Caco-2 (cell line): ENCODE measurements at regions not wholly inside any gene's neighbourhood (a gene's known extent, or its start where the extent isn't known, plus 50 kb on each side); places are given as distances from the start of the nearest gene placed in this dataset.
"Not testable (repeated sequence)": the region's sequence is repeated elsewhere in the genome, so short reads cannot be mapped to it uniquely, and the experiment has no call there.

Experiments
- BruUV-seq: library from RNA; stranded (reverse); fragments of 400-500 nt; replicated peaks from 2 replicates; lab custom pipeline; 2021; lab: Mats Ljungman, UMichigan
- CTCF ChIA-PET: fragments of 300-600 bp; sonication (Branson Sonifier 250); formaldehyde crosslinking; loops from one replicate; lab custom pipeline; 2022; ENCODE audit warnings: antibody characterized with exemption; lab: Charles Lee
- POLR2A ChIA-PET: fragments of 300-600 bp; sonication (Branson Sonifier 250); formaldehyde crosslinking; loops from one replicate; lab custom pipeline; 2022; ENCODE audit warnings: antibody characterized with exemption; lab: Charles Lee
- DNase-seq, 2 experiments: peaks; one replicate each; pipeline versions ENCODE4 v3.0.0 to v3.0.0-alpha.2; 2020 to 2022
- H3K27me3 ChIP-seq: replicated peaks from 2 replicates; pipeline ENCODE4 v1.6.0; 2011; ENCODE audit warnings: low read length; ENCODE audit not compliant: control insufficient read depth, insufficient read depth
- H3K36me3 ChIP-seq: 2 replicates; pipeline ENCODE4 v1.5.1; 2011; ENCODE audit warnings: low read length; ENCODE audit not compliant: control insufficient read depth, insufficient read depth
- H3K4me1 ChIP-seq: fragments of 250-450 bp; sonication (Bioruptor Pico); 2 replicates; pipeline ENCODE4 v1.5.1; 2020; ENCODE audit warnings: mild to moderate bottlenecking
- H3K4me3 ChIP-seq: 2 replicates; pipeline ENCODE4 v1.5.1; 2011; ENCODE audit warnings: low read depth, mild to moderate bottlenecking, control low read depth, low read length
- H3K9me3 ChIP-seq: fragments of 250-450 bp; sonication (Bioruptor Pico); 2 replicates; pipeline ENCODE4 v1.5.1; 2020; ENCODE audit warnings: mild to moderate bottlenecking, moderate library complexity
- H3K27ac Mint-ChIP-seq: one replicate; pipeline ENCODE4 v1.8.0; 2022; ENCODE audit warnings: mixed read lengths; ENCODE audit not compliant: unreplicated experiment
- H3K27me3 Mint-ChIP-seq: one replicate; pipeline ENCODE4 v1.8.0; 2022; ENCODE audit warnings: mixed read lengths; ENCODE audit not compliant: insufficient read depth, unreplicated experiment
- H3K36me3 Mint-ChIP-seq: one replicate; pipeline ENCODE4 v1.8.0; 2022; ENCODE audit warnings: mild to moderate bottlenecking, mixed read lengths; ENCODE audit not compliant: insufficient read depth, unreplicated experiment
- H3K4me1 Mint-ChIP-seq: one replicate; pipeline ENCODE4 v1.8.0; 2022; ENCODE audit warnings: low read depth, mixed read lengths; ENCODE audit not compliant: unreplicated experiment
- H3K4me3 Mint-ChIP-seq: one replicate; pipeline ENCODE4 v1.8.0; 2022; ENCODE audit warnings: mild to moderate bottlenecking, moderate library complexity, mixed read lengths; ENCODE audit not compliant: unreplicated experiment
- H3K9me3 Mint-ChIP-seq: one replicate; pipeline ENCODE4 v1.8.0; 2022; ENCODE audit warnings: mixed read lengths; ENCODE audit not compliant: unreplicated experiment
- intact Hi-C: fragments of 100-400 bp; cut with micrococcal nuclease; formaldehyde crosslinking; loops from one replicate; pipeline ENCODE4 v1.10.0; 2022; ENCODE audit not compliant: unreplicated experiment
- TF ChIP-seq, protein P1 (sequence below), 2 experiments: fragments of 200-600 bp in 1 of 2; IDR thresholded peaks; 1 replicate in 1 of 2; 2 replicates in 1 of 2; pipeline versions ENCODE4 v1.5.1 to v1.8.0; 2011 to 2022; ENCODE audit warnings: antibody characterized with exemption in 1 of 2, control low read depth in 1 of 2, inconsistent platforms in 1 of 2, low read depth in 1 of 2, low read length in 1 of 2, mild to moderate bottlenecking in 1 of 2, moderate library complexity in 1 of 2; ENCODE audit not compliant: insufficient read depth in 1 of 2, severe bottlenecking in 1 of 2, unreplicated experiment in 1 of 2

DNA sequence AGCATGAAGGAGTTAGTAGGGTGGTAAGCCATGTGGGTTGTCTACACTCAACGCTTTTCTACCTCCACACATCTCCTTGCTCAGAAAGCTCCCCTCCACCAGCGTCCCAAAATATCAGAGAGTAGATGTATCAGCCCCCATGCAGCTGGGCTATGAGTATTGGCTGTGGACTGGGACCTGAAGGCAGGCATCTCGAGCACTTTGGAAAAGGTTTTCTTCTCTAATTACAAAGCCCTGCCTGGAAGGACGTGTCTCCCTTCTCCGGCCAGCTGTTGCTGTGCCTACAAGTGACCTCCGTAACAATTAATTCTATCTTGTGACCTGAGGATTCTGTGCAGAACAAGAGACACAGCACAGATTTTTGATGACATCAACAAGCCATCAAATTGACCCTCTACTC, 142.0 kb upstream of the RUNX1 start:
- Histone ChIP-seq H3K4me3 (no peak overlapping the region), H3K9me3 (no peaks in the 10 kb centered on the region), H3K27me3 (no peaks in the 10 kb centered on the region), H3K4me1 (peaks cover 8% of the 10 kb centered on the region; the same call in 1 of the 2 replicates), H3K36me3 (no peaks in the 10 kb centered on the region)
- H3K27me3 Mint-ChIP-seq: no peaks in the 10 kb centered on the region
- no peaks in the 10 kb centered on the region for H3K36me3 Mint-ChIP-seq
- H3K4me1 Mint-ChIP-seq: no peaks in the 10 kb centered on the region
- TF ChIP-seq, protein P1, sequence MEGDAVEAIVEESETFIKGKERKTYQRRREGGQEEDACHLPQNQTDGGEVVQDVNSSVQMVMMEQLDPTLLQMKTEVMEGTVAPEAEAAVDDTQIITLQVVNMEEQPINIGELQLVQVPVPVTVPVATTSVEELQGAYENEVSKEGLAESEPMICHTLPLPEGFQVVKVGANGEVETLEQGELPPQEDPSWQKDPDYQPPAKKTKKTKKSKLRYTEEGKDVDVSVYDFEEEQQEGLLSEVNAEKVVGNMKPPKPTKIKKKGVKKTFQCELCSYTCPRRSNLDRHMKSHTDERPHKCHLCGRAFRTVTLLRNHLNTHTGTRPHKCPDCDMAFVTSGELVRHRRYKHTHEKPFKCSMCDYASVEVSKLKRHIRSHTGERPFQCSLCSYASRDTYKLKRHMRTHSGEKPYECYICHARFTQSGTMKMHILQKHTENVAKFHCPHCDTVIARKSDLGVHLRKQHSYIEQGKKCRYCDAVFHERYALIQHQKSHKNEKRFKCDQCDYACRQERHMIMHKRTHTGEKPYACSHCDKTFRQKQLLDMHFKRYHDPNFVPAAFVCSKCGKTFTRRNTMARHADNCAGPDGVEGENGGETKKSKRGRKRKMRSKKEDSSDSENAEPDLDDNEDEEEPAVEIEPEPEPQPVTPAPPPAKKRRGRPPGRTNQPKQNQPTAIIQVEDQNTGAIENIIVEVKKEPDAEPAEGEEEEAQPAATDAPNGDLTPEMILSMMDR (IDR thresholded peaks at IDR 0.05; ENCODE audit: insufficient read depth in 1 of 2, low read depth in 1 of 2, low read length in 1 of 2, severe bottlenecking in 1 of 2, unreplicated experiment in 1 of 2): no peak
- intact Hi-C loops: no loop called here
- BruUV-seq: no TSS peak
- no peak overlapping the region for H3K27ac Mint-ChIP-seq
- DNase-seq: no peak
- H3K9me3 Mint-ChIP-seq: peaks cover 17% of the 10 kb centered on the region
- ChIA-PET POLR2A (no interaction called here), CTCF (no interaction called here)
- H3K4me3 Mint-ChIP-seq: no peak overlapping the region

DNA sequence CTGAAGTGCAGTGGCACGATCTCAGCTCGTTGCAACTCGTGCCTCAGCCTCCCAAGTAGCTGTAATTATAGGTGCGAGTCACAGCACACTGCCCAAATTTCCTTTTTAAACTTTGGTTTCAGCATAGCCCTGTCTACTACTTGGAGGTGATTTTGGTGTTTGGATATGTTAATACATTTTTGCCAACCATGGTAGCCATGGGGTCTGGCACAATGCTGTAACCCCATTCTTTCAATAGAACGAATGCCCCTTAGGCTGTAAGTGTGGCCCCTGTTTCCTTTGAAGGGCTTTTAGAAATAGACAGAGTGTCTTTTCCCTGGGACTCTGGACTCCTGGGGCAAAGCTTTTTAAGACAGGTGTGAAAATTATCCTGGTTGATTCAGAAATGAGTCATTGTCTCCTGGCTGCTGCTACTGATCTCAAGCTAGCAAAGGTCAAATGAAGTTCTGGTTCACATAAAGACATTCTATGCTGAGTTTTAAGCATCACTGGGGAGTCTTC, 141.1 kb upstream of the RUNX1 start:
- TF ChIP-seq, protein P1 (IDR thresholded peaks at IDR 0.05; ENCODE audit: insufficient read depth in 1 of 2, low read depth in 1 of 2, low read length in 1 of 2, severe bottlenecking in 1 of 2, unreplicated experiment in 1 of 2): no peak
- DNase-seq: no peak
- Histone ChIP-seq H3K36me3 (no peaks in the 10 kb centered on the region), H3K9me3 (no peaks in the 10 kb centered on the region), H3K4me3 (no peak overlapping the region), H3K4me1 (peaks cover 8% of the 10 kb centered on the region; the same call in 1 of the 2 replicates), H3K27me3 (no peaks in the 10 kb centered on the region)
- Mint-ChIP-seq H3K4me1 (no peaks in the 10 kb centered on the region), H3K36me3 (no peaks in the 10 kb centered on the region), H3K27me3 (no peaks in the 10 kb centered on the region), H3K27ac (no peak overlapping the region), H3K9me3 (peaks cover 8% of the 10 kb centered on the region), H3K4me3 (no peak overlapping the region)
- ChIA-PET POLR2A (no interaction called here), CTCF (no interaction called here)
- BruUV-seq: no TSS peak
- intact Hi-C loops: no loop called here

DNA sequence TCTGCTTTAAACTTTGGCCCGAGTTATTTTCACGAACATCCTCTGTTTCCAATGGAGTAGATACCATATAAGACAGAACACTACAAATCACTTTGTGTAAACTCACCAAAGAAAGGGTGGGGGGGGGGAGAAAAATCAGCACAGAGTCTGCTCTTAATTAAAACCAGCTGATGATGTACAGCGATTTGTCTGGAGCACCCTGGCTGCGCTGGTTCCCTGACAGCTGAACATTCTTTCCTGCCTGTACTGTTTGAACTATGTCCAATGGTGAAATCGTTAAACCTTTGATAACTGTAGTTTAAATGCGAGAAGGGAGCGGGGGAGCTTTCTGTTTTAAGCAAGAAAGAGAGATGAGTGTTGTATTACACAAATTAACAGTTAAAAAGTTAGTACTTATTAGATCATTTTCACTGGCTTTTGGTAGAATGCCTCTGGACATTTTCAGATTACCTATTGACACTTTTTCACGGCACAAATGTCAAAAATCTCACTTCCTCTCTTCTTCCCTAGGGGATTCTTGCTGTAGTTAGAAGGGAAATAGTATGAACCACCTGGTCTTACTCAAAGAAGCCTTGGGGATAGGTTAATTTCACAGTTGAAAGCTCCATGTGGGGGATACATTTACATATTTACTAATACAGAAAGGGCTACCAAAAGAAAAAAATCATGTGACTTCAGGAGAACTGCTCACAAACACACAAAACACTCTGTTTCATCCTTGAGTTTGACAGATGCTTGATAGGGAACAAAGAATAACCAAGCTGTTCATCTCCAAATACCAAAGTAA, 140.2 kb upstream of the RUNX1 start:
- Mint-ChIP-seq H3K36me3 (no peaks in the 10 kb centered on the region), H3K9me3 (peaks cover 6% of the 10 kb centered on the region), H3K27me3 (peaks cover 2% of the 10 kb centered on the region), H3K27ac (no peak overlapping the region), H3K4me3 (no peak overlapping the region), H3K4me1 (no peaks in the 10 kb centered on the region)
- intact Hi-C loops: no loop called here
- no TSS peak for BruUV-seq
- POLR2A ChIA-PET: no interaction called here
- H3K4me1 ChIP-seq: peaks cover 8% of the 10 kb centered on the region; the same call in 1 of the 2 replicates
- H3K4me3 ChIP-seq: no peak overlapping the region
- H3K36me3 ChIP-seq: no peaks in the 10 kb centered on the region
- no peaks in the 10 kb centered on the region for H3K27me3 ChIP-seq
- H3K9me3 ChIP-seq: no peaks in the 10 kb centered on the region
- TF ChIP-seq, protein P1 (IDR thresholded peaks at IDR 0.05; ENCODE audit: insufficient read depth in 1 of 2, low read depth in 1 of 2, low read length in 1 of 2, severe bottlenecking in 1 of 2, unreplicated experiment in 1 of 2): no peak
- DNase-seq: no peak
- CTCF ChIA-PET: no interaction called here

DNA sequence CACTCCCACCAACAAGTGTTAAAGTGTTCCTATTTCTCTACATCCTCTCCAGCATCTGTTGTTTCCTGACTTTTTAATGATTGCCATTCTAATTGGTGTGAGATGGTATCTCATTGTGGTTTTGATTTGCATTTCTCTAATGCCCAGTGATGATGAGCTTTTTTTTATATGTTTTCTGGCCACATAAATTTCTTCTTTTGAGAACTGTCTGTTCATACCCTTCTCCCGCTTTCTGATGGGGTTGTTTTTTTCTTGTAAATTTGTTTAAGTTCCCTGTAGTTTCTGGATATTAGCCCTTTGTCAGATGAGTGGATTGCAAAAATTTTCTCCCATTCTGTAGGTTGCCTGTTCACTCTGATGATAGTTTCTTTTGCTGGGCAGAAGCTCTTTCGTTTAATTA, 134.3 kb upstream of the RUNX1 start:
- H3K4me3 Mint-ChIP-seq, H3K27ac Mint-ChIP-seq, H3K9me3 ChIP-seq, POLR2A ChIA-PET, H3K4me3 ChIP-seq, DNase-seq, intact Hi-C loops, H3K27me3 ChIP-seq, H3K4me1 Mint-ChIP-seq, BruUV-seq, H3K4me1 ChIP-seq, CTCF ChIA-PET, H3K36me3 Mint-ChIP-seq, H3K27me3 Mint-ChIP-seq, H3K36me3 ChIP-seq: not testable (repeated sequence)
- peaks cover 21% of the 10 kb centered on the region for H3K9me3 Mint-ChIP-seq
